Activated CD4-positive, alpha-beta T cell treated with anti-CD3 and anti-CD28 coated beads for 36 hours (primary cell): ENCODE measurements at regions not wholly inside any gene's neighbourhood (a gene's known extent, or its start where the extent isn't known, plus 50 kb on each side); places are given as distances from the start of the nearest gene placed in this dataset.
"Not testable (repeated sequence)": the region's sequence is repeated elsewhere in the genome, so short reads cannot be mapped to it uniquely, and the experiment has no call there.

Experiments
- ATAC-seq: fragments of 200-7000 bp; cut with Tn5 transposase; one replicate; pipeline ENCODE4 v1.10.0; 2021; ENCODE audit warnings: mild to moderate bottlenecking, moderate library complexity
- CTCF ChIA-PET: fragments of 350-600 bp; sonication (Branson Sonifier 250); formaldehyde crosslinking; loops from one replicate; lab custom pipeline; 2021; ENCODE audit warnings: antibody characterized with exemption; lab: Charles Lee
- POLR2A ChIA-PET: fragments of 350-600 bp; sonication (Branson Sonifier 250); formaldehyde crosslinking; loops from one replicate; lab custom pipeline; 2021; ENCODE audit warnings: antibody characterized with exemption, inconsistent platforms; lab: Charles Lee
- DNase-seq: peaks from one replicate; pipeline ENCODE4 v3.0.0-alpha.2; 2020
- H3K27ac Mint-ChIP-seq: one replicate; pipeline ENCODE4 v1.8.0; 2021; ENCODE audit warnings: mixed read lengths
- H3K27me3 Mint-ChIP-seq: one replicate; pipeline ENCODE4 v1.8.0; 2021; ENCODE audit warnings: mixed read lengths
- H3K36me3 Mint-ChIP-seq: one replicate; pipeline ENCODE4 v1.8.0; 2021; ENCODE audit warnings: low read depth, mixed read lengths
- H3K4me1 Mint-ChIP-seq: one replicate; pipeline ENCODE4 v1.8.0; 2021; ENCODE audit warnings: mixed read lengths
- H3K4me3 Mint-ChIP-seq: one replicate; pipeline ENCODE4 v1.8.0; 2021; ENCODE audit warnings: mild to moderate bottlenecking, moderate library complexity, mixed read lengths
- H3K9me3 Mint-ChIP-seq: one replicate; pipeline ENCODE4 v1.8.0; 2021; ENCODE audit warnings: low read depth, mixed read lengths
- intact Hi-C, 2 experiments: fragments of 100-400 bp; cut with DNase I in 1 of 2; cut with micrococcal nuclease in 1 of 2; formaldehyde crosslinking; loops; one replicate each; pipeline versions ENCODE4 v1.14.2 to v1.15.1; 2022 to 2024; cut with DNase I, micrococcal nuclease

DNA sequence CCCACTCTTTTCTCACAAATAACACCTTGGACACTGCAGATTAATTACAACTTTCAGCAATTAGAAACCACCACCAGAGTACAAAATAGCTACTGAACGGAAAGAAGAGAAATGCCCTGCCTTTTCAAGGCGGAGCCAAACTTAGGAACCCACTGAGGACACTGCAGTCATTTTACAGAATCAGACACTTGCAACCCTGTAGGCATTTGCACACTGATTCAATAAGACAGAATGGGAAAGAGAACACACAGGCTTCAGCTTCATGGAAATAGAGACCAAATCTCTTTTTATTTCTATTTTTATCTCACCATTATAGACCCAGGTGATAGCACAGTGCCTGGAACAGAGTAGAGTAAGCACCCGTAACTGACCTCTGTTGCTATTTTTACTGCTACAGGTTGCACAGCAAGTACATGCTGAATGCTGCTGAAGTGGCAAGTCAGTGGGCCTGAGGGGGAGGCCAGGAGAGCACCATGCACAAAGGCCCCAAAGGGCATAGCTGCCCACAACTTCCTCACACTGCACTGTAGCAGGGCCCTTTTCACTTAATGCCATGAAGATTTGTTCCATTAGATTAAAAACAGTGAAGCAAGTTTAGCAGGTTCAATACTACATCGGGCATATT is 50.7 kb upstream of the EDARADD start:
- Mint-ChIP-seq H3K4me1 (no peaks in the 10 kb centered on the region), H3K27me3 (peaks cover 2% of the 10 kb centered on the region), H3K4me3 (no peak overlapping the region), H3K36me3 (no peaks in the 10 kb centered on the region), H3K9me3 (no peaks in the 10 kb centered on the region), H3K27ac (no peak overlapping the region)
- ATAC-seq (no peak), DNase-seq (no peak)
- ChIA-PET POLR2A (no interaction called here), CTCF (interaction anchor here (0.7 to 0.8 kb wide), 2 partner anchors 14 to 121 kb away, joined by 3 read pairs; no protein-coding TSS in a partner anchor)
- intact Hi-C loops = no loop called here

DNA sequence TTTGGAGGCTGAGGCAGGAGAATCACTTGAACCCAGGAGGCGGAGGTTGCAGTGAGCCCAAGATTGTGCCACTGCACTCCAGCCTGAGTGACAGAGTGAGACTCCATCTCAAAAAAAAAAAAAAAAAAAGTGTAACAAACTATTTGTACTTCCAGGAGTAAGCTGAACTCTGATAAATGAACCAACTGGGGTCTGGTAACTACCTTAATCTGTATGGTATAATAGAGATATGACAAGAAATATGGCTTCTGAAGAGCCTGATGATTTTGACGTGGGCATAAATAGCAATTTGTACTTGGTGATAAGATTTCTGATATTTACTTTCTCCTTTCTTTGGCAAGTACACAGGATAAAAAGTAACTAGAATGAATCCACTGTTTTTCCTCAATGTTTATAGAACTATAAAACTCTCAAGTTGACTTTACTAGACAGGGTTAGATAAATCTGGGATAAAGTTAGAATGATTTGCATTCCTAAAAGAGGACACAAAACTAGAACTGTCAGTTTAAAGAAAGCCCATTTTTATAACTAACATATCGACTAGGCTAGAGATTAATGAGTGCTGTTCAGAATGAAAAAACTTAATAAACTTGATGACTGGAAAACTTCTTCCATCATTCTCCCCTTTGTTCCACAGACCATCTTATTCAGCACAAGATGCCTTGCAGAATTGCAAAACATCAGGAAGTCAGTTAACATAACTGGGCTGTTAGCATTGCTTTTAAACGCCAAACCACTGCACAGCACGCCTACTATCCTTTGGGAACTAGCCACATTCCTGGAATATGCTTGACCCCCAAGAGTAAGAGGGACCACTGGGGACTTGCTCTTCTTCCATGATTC is 51.5 kb upstream of the EDARADD start:
- ATAC-seq = no peak
- H3K36me3 Mint-ChIP-seq = no peaks in the 10 kb centered on the region
- no peaks in the 10 kb centered on the region for H3K4me1 Mint-ChIP-seq
- no peak overlapping the region for H3K4me3 Mint-ChIP-seq
- no peak overlapping the region for H3K27ac Mint-ChIP-seq
- ChIA-PET CTCF (no interaction called here), POLR2A (no interaction called here)
- H3K9me3 Mint-ChIP-seq = no peaks in the 10 kb centered on the region
- intact Hi-C loops = no loop called here
- no peak for DNase-seq
- peaks cover 2% of the 10 kb centered on the region for H3K27me3 Mint-ChIP-seq

DNA sequence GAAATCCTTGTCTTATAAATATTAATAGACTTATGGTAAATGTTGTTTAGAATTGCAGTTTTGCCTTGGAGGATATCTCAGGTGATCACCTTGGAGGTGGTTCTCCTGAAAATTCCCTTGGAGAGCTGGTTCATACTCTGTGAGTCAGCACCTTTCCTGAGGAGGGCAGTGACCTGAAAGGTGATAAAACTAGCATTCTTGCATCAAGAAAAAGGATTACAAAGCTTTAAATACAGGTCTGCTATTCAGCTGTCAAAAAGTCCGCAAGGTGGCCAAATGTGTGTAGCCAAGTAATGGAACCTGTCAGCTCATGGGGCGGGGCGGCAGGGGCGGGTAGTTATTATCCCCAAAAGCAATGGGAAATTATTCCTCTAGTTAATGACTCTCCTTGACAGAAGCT is 52.8 kb upstream of the EDARADD start:
- H3K4me3 Mint-ChIP-seq = no peak overlapping the region

DNA sequence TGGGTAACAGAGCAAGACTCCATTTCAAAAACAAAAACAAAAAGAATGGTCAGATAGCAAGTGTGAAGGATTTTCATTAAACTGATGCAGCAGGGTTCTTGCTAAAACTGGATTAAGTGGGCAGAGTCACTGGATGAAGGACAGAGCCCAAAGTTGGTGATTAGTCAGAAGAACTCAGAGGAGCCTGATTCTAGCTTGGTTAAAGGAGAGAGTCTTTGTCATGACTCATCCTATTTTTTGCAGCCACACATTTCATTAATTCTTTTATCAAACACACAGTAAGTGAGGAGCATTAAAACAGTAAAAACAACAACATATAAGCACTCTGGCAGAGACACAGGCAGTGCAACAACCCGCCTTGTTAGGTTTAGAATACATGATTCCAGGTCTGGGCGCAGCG is 56.0 kb upstream of the EDARADD start:
- Mint-ChIP-seq H3K9me3 (no peaks in the 10 kb centered on the region), H3K27me3 (no peaks in the 10 kb centered on the region), H3K4me1 (no peaks in the 10 kb centered on the region), H3K36me3 (no peaks in the 10 kb centered on the region), H3K27ac (no peak overlapping the region), H3K4me3 (no peak overlapping the region)
- CTCF ChIA-PET = interaction anchor here (0.8 to 1.0 kb wide), 4 partner anchors 9 to 264 kb away, joined by 3 to 4 read pairs (median 4); no protein-coding TSS in a partner anchor
- POLR2A ChIA-PET = no interaction called here
- ATAC-seq (no peak), DNase-seq (no peak)
- intact Hi-C loops = no loop called here

More for the DNA sequence above, 52.8 kb upstream of the EDARADD start:
- POLR2A ChIA-PET = no interaction called here
- no peaks in the 10 kb centered on the region for H3K36me3 Mint-ChIP-seq
- no peaks in the 10 kb centered on the region for H3K27me3 Mint-ChIP-seq
- no peak overlapping the region for H3K27ac Mint-ChIP-seq
- intact Hi-C loops = no loop called here
- DNase-seq (no peak), ATAC-seq (no peak)
- CTCF ChIA-PET = no interaction called here
- H3K9me3 Mint-ChIP-seq = no peaks in the 10 kb centered on the region
- no peaks in the 10 kb centered on the region for H3K4me1 Mint-ChIP-seq

DNA sequence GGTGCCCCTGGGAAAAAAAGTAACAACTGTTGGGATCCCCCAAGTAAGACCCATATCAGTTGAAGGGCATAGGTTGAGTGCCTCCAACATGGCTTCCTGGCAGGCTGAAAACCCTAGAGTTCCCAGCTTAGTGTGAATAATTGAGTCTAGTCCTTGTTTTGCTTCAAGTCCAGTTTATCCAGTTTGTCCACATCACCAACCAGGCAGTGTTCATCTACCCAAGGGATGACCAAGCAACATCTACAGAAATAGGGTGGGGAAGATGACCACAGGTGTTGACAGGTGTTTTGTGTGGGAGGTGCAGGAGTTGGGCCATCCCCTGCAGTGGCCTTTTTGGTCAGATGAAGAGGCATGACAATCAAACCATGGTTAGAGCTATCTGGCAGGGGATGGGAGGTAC is 54.3 kb upstream of the ERO1B start:
- no peaks in the 10 kb centered on the region for H3K4me1 Mint-ChIP-seq
- H3K4me3 Mint-ChIP-seq = no peak overlapping the region
- POLR2A ChIA-PET = no interaction called here
- H3K27ac Mint-ChIP-seq = no peak overlapping the region
- no peaks in the 10 kb centered on the region for H3K9me3 Mint-ChIP-seq
- no peak for DNase-seq
- H3K27me3 Mint-ChIP-seq = no peaks in the 10 kb centered on the region
- no peaks in the 10 kb centered on the region for H3K36me3 Mint-ChIP-seq
- no peak for ATAC-seq
- intact Hi-C loops = no loop called here
- CTCF ChIA-PET = no interaction called here

DNA sequence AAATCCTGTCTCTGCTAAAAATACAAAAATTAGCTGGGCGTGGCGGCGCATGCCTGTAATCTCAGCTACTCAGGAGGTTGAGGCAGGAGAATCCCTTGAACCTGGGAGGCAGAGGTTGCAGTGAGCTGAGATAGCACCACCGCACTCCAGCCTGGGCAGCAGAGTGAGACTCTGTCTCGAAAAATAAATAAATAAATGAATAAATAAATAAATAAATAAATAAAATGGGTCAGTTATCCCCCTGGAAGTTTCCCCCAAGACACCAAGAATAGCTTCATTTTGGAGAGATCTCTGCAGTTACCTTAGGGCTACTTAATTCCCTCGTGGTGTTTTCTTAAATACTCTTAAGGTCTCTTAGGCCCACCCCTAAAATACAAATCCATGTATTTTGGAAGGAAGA is 53.9 kb upstream of the ERO1B start:
- H3K4me3 Mint-ChIP-seq, CTCF ChIA-PET, H3K4me1 Mint-ChIP-seq, H3K9me3 Mint-ChIP-seq, H3K27me3 Mint-ChIP-seq, DNase-seq, H3K27ac Mint-ChIP-seq, POLR2A ChIA-PET, H3K36me3 Mint-ChIP-seq, intact Hi-C loops, ATAC-seq: not testable (repeated sequence)

DNA sequence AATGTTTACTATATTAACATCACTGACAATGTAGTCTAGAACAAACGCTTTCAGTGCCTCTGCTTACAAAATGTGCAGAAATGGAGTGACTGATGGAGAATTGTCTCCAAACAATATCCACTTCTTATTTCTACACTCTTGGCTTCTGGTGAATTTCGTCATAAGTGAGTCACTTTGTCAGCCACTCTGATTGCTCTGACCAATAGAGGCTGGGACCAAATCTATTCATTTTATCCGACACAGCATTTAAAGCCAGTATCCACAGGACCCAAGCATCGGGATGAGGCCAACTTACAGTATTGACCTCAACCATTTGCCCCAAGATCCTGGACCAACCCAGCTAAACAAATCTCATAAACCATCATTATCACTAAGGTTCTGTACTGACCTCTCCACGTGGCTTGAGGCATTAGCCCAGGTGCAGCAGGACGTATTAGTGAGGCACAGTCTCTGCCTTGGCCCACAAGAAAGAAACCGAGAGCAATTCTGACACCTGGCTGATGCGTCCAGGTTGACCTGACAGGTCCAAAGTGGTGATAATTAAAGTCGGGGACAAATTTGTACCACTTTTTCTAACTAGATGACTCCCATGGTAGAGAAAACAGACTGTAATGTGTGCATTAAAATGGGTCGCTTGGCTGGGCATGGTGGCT is 53.3 kb upstream of the ERO1B start:
- Mint-ChIP-seq H3K9me3 (no peaks in the 10 kb centered on the region), H3K27me3 (no peaks in the 10 kb centered on the region), H3K4me1 (no peaks in the 10 kb centered on the region), H3K27ac (no peak overlapping the region), H3K36me3 (no peaks in the 10 kb centered on the region), H3K4me3 (no peak overlapping the region)
- intact Hi-C loops = no loop called here
- POLR2A ChIA-PET = no interaction called here
- CTCF ChIA-PET = interaction anchor here (0.7 kb wide), 1 partner anchor 14 kb away, joined by 4 read pairs; no protein-coding TSS in a partner anchor
- DNase-seq (no peak), ATAC-seq (no peak)

DNA sequence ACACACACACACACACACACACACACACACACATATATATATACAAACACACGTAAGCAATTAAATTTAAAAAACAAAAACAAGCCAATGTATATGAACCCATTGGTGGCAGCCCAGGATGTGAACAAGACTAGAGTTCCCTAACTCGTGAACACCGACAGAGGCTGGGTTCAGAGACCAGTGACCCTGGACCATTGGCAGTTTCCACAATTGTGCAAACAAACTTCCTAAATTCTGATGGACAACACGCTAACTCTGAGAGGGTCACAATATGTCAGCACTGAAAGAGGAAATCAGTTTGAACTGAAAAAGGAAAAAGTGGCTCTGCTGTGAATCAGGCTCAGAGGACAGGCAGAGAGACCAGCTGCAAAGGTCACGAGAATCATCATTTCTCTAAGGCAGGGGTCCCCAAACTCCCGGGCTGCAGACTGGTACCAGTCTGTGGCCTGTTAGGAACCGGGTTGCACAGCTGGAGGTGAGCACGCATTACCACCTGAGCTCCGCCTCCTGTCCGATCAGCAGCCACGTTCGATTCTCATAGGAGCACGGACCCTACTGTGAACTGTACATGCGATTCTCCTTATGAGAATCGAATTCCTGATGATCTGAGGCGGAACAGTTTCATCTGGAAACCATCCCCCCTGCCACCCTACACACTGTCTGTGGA is 50.5 kb upstream of the ERO1B start:
- ATAC-seq (no peak), DNase-seq (no peak)
- Mint-ChIP-seq H3K36me3 (no peaks in the 10 kb centered on the region), H3K9me3 (no peaks in the 10 kb centered on the region), H3K4me3 (no peak overlapping the region), H3K27me3 (no peaks in the 10 kb centered on the region), H3K4me1 (no peaks in the 10 kb centered on the region), H3K27ac (no peak overlapping the region)
- ChIA-PET CTCF (no interaction called here), POLR2A (no interaction called here)
- intact Hi-C loops = no loop called here
